ENCODE measurements at regions not wholly inside any gene's neighbourhood (a gene's known extent, or its start where the extent isn't known, plus 50 kb on each side); places are given as distances from the start of the nearest gene placed in this dataset.

DNA sequence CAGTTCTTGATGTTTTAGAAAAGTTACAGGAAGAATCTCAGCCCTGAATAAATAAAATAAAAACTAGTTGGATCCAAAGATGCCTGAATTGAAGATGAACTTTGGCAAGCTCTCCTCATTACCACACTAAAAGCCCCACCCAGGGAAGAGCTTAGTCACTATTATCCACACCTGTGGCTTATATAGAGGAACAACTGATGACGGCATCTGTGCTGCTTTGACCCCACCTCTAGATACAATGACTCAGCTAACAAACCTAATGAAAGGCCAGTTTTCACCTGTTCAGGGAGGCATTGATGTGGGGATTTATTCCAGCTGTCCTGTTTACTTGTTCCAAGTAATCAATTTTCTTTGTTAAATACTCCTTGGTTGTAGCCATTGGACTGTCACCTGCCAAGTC lies 604.7 kb upstream of the EPHA6 start:
- Mint-ChIP-seq H3K27me3 (ENCODE audit: insufficient read depth) (no peaks in the 10 kb centered on the region), H3K4me3 (no peak overlapping the region), H3K9me3 (peaks cover 22% of the 10 kb centered on the region), H3K36me3 (ENCODE audit: low read depth) (peaks cover 3% of the 10 kb centered on the region; the same call in 1 of the 2 replicates), H3K27ac (no peak overlapping the region), H3K4me1 (ENCODE audit: low read depth) (no peaks in the 10 kb centered on the region)
- no peak for DNase-seq
- TF ChIP-seq, protein P1, sequence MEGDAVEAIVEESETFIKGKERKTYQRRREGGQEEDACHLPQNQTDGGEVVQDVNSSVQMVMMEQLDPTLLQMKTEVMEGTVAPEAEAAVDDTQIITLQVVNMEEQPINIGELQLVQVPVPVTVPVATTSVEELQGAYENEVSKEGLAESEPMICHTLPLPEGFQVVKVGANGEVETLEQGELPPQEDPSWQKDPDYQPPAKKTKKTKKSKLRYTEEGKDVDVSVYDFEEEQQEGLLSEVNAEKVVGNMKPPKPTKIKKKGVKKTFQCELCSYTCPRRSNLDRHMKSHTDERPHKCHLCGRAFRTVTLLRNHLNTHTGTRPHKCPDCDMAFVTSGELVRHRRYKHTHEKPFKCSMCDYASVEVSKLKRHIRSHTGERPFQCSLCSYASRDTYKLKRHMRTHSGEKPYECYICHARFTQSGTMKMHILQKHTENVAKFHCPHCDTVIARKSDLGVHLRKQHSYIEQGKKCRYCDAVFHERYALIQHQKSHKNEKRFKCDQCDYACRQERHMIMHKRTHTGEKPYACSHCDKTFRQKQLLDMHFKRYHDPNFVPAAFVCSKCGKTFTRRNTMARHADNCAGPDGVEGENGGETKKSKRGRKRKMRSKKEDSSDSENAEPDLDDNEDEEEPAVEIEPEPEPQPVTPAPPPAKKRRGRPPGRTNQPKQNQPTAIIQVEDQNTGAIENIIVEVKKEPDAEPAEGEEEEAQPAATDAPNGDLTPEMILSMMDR (IDR thresholded peaks at IDR 0.05), result no peak

DNA sequence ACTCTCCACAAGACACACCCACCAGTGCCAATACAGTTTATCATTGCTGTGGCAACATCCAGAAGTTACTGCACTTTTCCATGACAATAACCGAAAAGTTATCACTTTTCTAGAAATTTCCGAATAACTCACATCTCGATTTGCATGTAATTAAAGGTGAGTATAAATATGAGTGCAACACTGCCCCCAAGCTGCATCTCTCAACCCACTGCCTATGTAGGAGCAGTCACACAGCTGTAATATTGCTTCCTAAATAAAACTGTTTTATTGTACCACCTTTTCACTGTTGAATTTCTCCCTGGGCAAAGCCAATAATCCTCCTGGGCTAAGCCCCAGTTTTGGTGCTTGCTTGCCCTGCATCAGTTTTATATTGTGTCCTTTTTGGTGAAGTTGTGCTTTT lies 601.0 kb upstream of the EPHA6 start:
- DNase-seq, result no peak
- TF ChIP-seq, protein P1 (IDR thresholded peaks at IDR 0.05), result no peak
- Mint-ChIP-seq H3K4me1 (ENCODE audit: low read depth) (no peaks in the 10 kb centered on the region), H3K4me3 (no peak overlapping the region), H3K9me3 (peaks cover 32% of the 10 kb centered on the region), H3K27ac (no peak overlapping the region), H3K36me3 (ENCODE audit: low read depth) (peaks cover 3% of the 10 kb centered on the region; the same call in 1 of the 2 replicates), H3K27me3 (ENCODE audit: insufficient read depth) (no peaks in the 10 kb centered on the region)

DNA sequence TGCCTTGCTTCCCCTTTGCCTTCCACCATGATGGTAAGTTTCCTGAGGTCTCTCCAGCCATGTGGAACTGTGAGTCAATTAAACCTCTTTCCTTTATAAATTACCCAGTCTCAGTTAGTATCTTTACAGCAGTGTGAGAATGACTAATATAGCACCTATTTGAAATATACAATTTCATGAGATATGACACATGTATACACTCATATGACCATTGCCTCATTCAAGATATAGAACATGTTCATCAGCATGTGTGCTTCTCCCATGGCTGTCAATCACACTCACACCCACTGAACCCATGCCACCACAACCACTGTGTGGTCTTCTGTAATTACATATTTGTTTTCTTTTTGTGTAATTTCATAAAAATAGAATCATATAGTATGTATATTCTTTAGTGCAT lies 599.5 kb upstream of the EPHA6 start:
- no peaks in the 10 kb centered on the region for H3K27me3 Mint-ChIP-seq (ENCODE audit: insufficient read depth)
- no peak for DNase-seq
- peaks cover 2% of the 10 kb centered on the region; the same call in 1 of the 2 replicates for H3K36me3 Mint-ChIP-seq (ENCODE audit: low read depth)
- H3K4me3 Mint-ChIP-seq, result no peak overlapping the region
- peaks cover 20% of the 10 kb centered on the region for H3K9me3 Mint-ChIP-seq
- TF ChIP-seq, protein P1 (IDR thresholded peaks at IDR 0.05), result no peak
- no peaks in the 10 kb centered on the region for H3K4me1 Mint-ChIP-seq (ENCODE audit: low read depth)
- H3K27ac Mint-ChIP-seq, result no peak overlapping the region

DNA sequence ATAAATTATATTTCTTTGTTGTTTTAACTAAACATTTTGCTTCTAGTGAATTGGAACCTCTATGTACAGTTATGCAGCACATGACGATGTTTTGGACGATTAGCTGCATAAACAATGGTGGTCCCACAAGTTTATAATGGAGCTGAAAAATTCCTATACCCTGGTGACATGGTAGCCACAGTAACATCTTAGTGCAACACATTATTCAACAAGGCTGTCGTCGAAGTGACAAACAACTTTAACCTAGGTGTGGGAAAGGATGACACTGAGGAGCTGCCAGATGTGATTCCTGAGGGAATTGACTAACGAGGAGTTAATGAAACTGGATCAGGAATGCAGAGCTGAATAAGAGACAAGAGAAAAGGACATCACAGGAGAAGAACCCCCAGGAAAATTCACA lies 588.9 kb upstream of the EPHA6 start:
- H3K9me3 Mint-ChIP-seq, result peaks cover 33% of the 10 kb centered on the region
- no peaks in the 10 kb centered on the region for H3K4me1 Mint-ChIP-seq (ENCODE audit: low read depth)
- TF ChIP-seq, protein P1 (IDR thresholded peaks at IDR 0.05), result no peak
- H3K36me3 Mint-ChIP-seq (ENCODE audit: low read depth), result no peaks in the 10 kb centered on the region
- H3K4me3 Mint-ChIP-seq, result no peak overlapping the region
- no peak overlapping the region for H3K27ac Mint-ChIP-seq
- no peak for DNase-seq
- H3K27me3 Mint-ChIP-seq (ENCODE audit: insufficient read depth), result no peaks in the 10 kb centered on the region; the same call in 1 of the 2 replicates

DNA sequence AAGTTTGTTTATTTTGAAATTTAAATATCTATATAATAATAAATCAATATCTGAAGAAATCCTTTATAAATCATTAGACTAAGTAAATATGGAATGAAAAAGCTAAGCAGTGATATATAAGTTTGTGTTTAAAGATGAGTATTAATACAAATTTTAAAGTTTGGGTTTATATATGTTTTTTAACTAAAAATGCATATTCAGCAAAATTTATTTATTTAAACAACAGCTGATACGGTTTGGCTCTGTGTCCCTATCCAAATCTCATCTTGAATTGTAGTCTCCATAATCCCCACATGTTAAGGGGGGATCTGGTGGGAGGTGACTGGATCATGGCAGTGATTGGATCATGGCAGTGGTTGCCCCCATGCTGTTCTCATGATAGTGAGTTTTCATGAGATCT lies 580.7 kb upstream of the EPHA6 start:
- Mint-ChIP-seq H3K4me1 (ENCODE audit: low read depth) (no peaks in the 10 kb centered on the region), H3K9me3 (peaks cover 29% of the 10 kb centered on the region), H3K4me3 (no peak overlapping the region), H3K27me3 (ENCODE audit: insufficient read depth) (no peaks in the 10 kb centered on the region; the same call in 1 of the 2 replicates), H3K36me3 (ENCODE audit: low read depth) (no peaks in the 10 kb centered on the region), H3K27ac (no peak overlapping the region)
- no peak for DNase-seq
- TF ChIP-seq, protein P1 (IDR thresholded peaks at IDR 0.05), result no peak

DNA sequence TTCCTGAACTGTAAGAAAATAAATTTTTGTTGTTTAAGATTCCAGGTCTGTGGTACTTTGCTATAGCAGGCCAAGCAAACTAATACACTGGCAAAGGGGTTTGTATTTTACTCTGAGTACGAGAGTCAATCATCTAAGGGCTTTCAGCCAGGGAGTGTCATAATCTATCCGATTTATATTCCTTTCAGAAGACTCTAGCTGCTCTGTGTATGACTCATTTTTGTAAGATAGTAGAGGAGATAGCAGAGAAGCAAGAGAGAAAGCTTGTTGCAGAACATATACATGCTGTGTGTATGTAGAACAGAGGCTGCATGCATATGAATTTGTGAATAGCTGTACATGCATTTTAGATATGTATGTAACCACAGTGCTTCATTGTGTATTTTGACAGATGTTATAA lies 577.9 kb upstream of the EPHA6 start:
- Mint-ChIP-seq H3K27me3 (ENCODE audit: insufficient read depth) (no peaks in the 10 kb centered on the region; the same call in 1 of the 2 replicates), H3K36me3 (ENCODE audit: low read depth) (no peaks in the 10 kb centered on the region), H3K9me3 (peaks cover 21% of the 10 kb centered on the region), H3K27ac (no peak overlapping the region), H3K4me1 (ENCODE audit: low read depth) (no peaks in the 10 kb centered on the region), H3K4me3 (no peak overlapping the region)
- DNase-seq, result no peak
- TF ChIP-seq, protein P1 (IDR thresholded peaks at IDR 0.05), result no peak
